HepG2 (cell line): ENCODE measurements at regions not wholly inside any gene's neighbourhood (a gene's known extent, or its start where the extent isn't known, plus 50 kb on each side); places are given as distances from the start of the nearest gene placed in this dataset.

ENCODE experiments used
- BRF2 ChIP-seq: sonication (generic); formaldehyde crosslinking; IDR thresholded peaks from 2 replicates; pipeline ENCODE4 v1.8.1; 2022; ENCODE audit warnings: mild to moderate bottlenecking, missing genetic modification reagents
- CSRNP2 ChIP-seq: sonication (generic); formaldehyde crosslinking; conservative IDR thresholded peaks from 2 replicates; pipeline ENCODE4 v1.8.0; 2022; ENCODE audit warnings: low read depth, missing genetic modification reagents
- DZIP1 ChIP-seq: sonication (generic); formaldehyde crosslinking; IDR thresholded peaks from 2 replicates; pipeline ENCODE4 v1.5.0; 2020; ENCODE audit warnings: mild to moderate bottlenecking, missing genetic modification reagents
- GZF1 ChIP-seq: sonication (generic); formaldehyde crosslinking; IDR thresholded peaks from 2 replicates; pipeline ENCODE4 v1.5.1; 2020; ENCODE audit warnings: mild to moderate bottlenecking, missing genetic modification reagents
- HNF1B ChIP-seq: sonication (generic); formaldehyde crosslinking; IDR thresholded peaks from 2 replicates; pipeline ENCODE4 v1.5.1; 2020; ENCODE audit warnings: mild to moderate bottlenecking, moderate library complexity, missing genetic modification reagents
- MAF1 ChIP-seq: sonication (generic); formaldehyde crosslinking; IDR thresholded peaks from 2 replicates; pipeline ENCODE4 v1.5.0; 2020; ENCODE audit warnings: missing genetic modification reagents, borderline replicate concordance
- MED1 ChIP-seq: sonication (generic); formaldehyde crosslinking; IDR thresholded peaks from 2 replicates; pipeline ENCODE4 v1.4.0; 2020; ENCODE audit warnings: missing genetic modification reagents
- MTA3 ChIP-seq: sonication (generic); formaldehyde crosslinking; IDR thresholded peaks from 2 replicates; pipeline ENCODE4 v1.4.0; 2020; ENCODE audit warnings: missing genetic modification reagents
- NFATC3 ChIP-seq: sonication (generic); formaldehyde crosslinking; IDR thresholded peaks from 2 replicates; pipeline ENCODE4 v1.5.1; 2020; ENCODE audit warnings: mild to moderate bottlenecking, missing genetic modification reagents
- RCOR2 ChIP-seq: IDR thresholded peaks from 2 replicates; pipeline ENCODE4 v1.6.1; 2016; ENCODE audit warnings: missing biosample characterization, missing genetic modification reagents
- RELA ChIP-seq: sonication (generic); formaldehyde crosslinking; IDR thresholded peaks from 2 replicates; pipeline ENCODE4 v1.4.0; 2020; ENCODE audit warnings: missing genetic modification reagents
- SAP130 ChIP-seq: IDR thresholded peaks from 2 replicates; pipeline ENCODE4 v1.6.1; 2016; ENCODE audit warnings: low read depth
- SMAD3 ChIP-seq: sonication (generic); formaldehyde crosslinking; IDR thresholded peaks from 2 replicates; pipeline ENCODE4 v1.4.0; 2020; ENCODE audit warnings: missing genetic modification reagents
- SMARCE1 ChIP-seq: fragments of 450-650 bp; IDR thresholded peaks from 2 replicates; pipeline ENCODE4 v1.6.1; 2017; ENCODE audit warnings: borderline replicate concordance
- SNAPC2 ChIP-seq: sonication (generic); formaldehyde crosslinking; IDR thresholded peaks from 2 replicates; pipeline ENCODE4 v1.8.1; 2022; ENCODE audit warnings: mild to moderate bottlenecking, missing genetic modification reagents
- TCF7L2 ChIP-seq: IDR thresholded peaks from 2 replicates; pipeline ENCODE4 v1.6.1; 2011; ENCODE audit warnings: mild to moderate bottlenecking, low read depth, low read length, moderate library complexity
- THAP7 ChIP-seq: sonication (generic); formaldehyde crosslinking; IDR thresholded peaks from 2 replicates; pipeline ENCODE4 v1.8.1; 2023; ENCODE audit warnings: mild to moderate bottlenecking, missing genetic modification reagents
- ZFX ChIP-seq: sonication (generic); formaldehyde crosslinking; IDR thresholded peaks from 2 replicates; pipeline ENCODE4 v1.4.0; 2020; ENCODE audit warnings: mild to moderate bottlenecking, low read depth, missing genetic modification reagents, moderate library complexity
- ZNF34 ChIP-seq: sonication (generic); formaldehyde crosslinking; IDR thresholded peaks from 2 replicates; pipeline ENCODE4 v1.4.0; 2020; ENCODE audit warnings: mild to moderate bottlenecking, missing genetic modification reagents, borderline replicate concordance
- ZNF546 ChIP-seq: sonication (generic); formaldehyde crosslinking; conservative IDR thresholded peaks from 2 replicates; pipeline ENCODE4 v1.8.1; 2023; ENCODE audit warnings: mild to moderate bottlenecking, missing genetic modification reagents
- ZNF547 ChIP-seq: sonication (generic); formaldehyde crosslinking; IDR thresholded peaks from 2 replicates; pipeline ENCODE4 v1.5.1; 2020; ENCODE audit warnings: mild to moderate bottlenecking, missing genetic modification reagents

GRCh38 chr2:8630676-8631464, 51.0 kb upstream of the ID2 start (continued):
- TF ChIP-seq HNF1B (CRISPR knock-in tag) (peak; percentile 91), MED1 (CRISPR knock-in tag) (peak; percentile 43; the same call in 1 of the 2 replicates), RCOR2 (CRISPR knock-in tag) (no peak), NFATC3 (CRISPR knock-in tag) (no peak), GZF1 (CRISPR knock-in tag) (no peak), ZNF546 (no peak), ZNF34 (CRISPR knock-in tag) (no peak), TCF7L2 (no peak), MTA3 (CRISPR knock-in tag) (no peak), SMARCE1 (no peak), ZFX (CRISPR knock-in tag) (peak; percentile 17; the same call in 1 of the 2 replicates), THAP7 (CRISPR knock-in tag) (0 out of 2 replicates have a peak, but pooled peaks have one; percentile 40), MAF1 (CRISPR knock-in tag) (no peak), BRF2 (0 out of 2 replicates have a peak, but pooled peaks have one; percentile 70), RELA (CRISPR knock-in tag) (no peak), CSRNP2 (CRISPR knock-in tag) (0 out of 2 replicates have a peak, but pooled peaks have one; percentile 26), SAP130 (CRISPR knock-in tag) (peak; percentile 68), ZNF547 (no peak), SNAPC2 (CRISPR knock-in tag) (no peak), DZIP1 (0 out of 2 replicates have a peak, but pooled peaks have one; percentile 78), SMAD3 (CRISPR knock-in tag) (no peak)
